GM18507 (cell line): ENCODE measurements at regions not wholly inside any gene's neighbourhood (a gene's known extent, or its start where the extent isn't known, plus 50 kb on each side); places are given as distances from the start of the nearest gene placed in this dataset.
"Not testable (repeated sequence)": the region's sequence is repeated elsewhere in the genome, so short reads cannot be mapped to it uniquely, and the experiment has no call there.

ENCODE experiments used
- DNase-seq: peaks from one replicate; pipeline ENCODE4 v3.0.0; 2011; ENCODE audit warnings: low read depth; ENCODE audit not compliant: insufficient read length; ENCODE audit errors: extremely low spot score
- FAIRE-seq: peaks from 2 replicates; lab custom pipeline; 2011; peaks lifted over from hg19 to GRCh38; lab: Jason Lieb, UNC

- FAIRE-seq, result no peak
- no peak for DNase-seq
Observed at GRCh38 chr3:69688400-69688799, 50.9 kb upstream of the MITF start.

GRCh38 chr3:69687641-69688040 lies 51.6 kb upstream of the MITF start:
- DNase-seq (no peak), FAIRE-seq (no peak)

GRCh38 chr3:69686056-69686455 lies 53.2 kb upstream of the MITF start:
- DNase-seq, result no peak
- no peak for FAIRE-seq

DNA sequence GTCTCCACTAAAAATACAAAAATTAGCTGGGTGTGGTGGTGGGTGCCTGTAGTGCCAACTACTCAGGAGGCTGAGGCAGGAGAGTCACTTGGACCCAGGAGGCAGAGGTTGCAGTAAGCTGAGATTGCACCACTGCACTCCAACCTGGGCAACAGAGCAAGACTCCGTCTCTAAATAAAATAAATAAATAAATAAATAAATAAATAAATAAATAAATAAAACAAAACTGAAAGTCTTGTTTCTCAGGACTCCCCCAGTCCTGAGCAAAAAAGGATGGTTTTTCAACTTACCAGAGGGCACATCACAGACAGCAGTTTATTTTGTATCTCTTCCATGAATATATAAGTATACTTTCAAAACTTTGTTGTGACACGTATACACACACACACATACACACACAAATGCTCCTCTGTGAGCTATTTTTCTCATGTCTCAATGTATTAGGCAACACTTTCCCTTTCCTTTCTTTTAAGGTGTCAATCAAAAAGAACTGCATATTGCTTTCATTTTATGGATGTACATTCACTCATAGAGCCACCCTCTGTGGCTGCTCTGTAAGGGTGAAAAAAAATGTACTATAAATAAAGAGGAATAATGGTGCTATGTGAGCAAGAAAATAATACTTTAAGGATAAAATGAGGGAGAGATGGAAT lies 54.8 kb upstream of the MITF start:
- FAIRE-seq (no peak), DNase-seq (no peak)

DNA sequence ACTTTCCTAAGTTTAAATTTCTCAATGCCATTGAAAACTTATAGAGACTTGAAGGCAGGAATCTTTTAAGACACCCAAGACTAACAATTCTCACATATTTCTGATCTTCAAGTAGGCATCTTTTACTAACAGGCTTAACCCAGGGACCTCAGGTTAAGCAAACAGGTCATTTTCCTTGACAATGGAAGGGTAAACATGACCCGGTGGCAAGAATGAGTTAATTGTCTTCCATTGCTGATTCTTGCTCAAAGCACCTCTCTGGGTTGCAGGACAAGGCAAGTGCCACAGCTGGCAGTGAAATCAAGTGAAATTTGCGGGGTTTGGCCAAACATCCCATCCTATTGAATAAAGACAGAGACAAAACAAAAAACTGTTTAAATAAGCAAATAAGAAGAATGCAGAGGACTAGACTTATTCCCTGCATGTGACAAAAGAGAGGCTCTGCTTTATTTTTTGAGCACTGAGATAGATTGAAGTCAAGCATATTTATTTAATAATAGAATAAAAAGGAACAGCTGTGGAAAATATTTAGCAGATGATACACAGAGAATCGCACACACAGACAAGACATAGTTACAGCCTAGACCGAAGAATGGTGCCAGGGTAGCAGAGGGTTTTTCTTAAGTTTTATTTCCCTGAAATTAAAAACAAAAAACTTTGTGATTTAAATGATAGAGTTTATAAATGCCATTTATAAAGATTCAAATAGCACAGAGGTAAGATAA lies 56.0 kb upstream of the MITF start:
- no peak for DNase-seq
- no peak for FAIRE-seq

- not testable (repeated sequence) for FAIRE-seq, DNase-seq
Observed at GRCh38 chr3:69677456-69677855, 61.8 kb upstream of the MITF start.

DNA sequence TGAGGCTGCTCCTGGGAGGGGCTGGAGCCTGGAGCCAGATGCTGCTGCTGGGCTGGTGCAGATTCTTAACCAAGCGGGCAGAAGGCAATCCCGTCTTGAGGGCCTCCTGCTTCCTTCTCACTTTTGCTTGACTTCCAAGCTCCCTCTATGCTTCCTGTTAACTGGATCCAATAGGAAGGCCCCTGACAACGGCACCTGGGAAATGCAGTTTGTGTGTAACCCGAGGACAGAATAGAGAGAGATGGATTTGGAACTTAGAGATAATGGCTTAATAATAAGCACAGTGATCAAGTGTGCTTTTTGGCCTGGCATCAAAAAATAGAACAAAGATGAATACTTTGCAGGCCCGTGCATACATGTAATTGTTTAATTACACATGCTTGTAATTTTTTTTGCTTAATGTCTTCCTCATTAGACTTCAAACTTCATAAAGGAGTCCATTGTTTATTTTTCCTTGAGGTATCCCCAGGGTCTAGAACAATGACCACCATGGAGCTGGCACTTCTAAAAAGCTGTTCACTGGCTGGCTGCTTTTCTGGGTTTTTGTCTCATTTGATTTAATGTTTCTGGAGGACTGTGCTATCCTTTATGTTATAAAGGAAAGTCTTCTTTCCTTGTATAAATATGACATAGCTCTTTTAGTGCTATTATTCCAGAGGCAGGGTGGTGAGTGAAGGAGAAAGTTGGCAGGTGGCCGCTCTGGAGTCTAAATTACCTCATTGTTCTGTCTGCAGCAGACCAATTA lies 63.3 kb upstream of the MITF start:
- DNase-seq, result no peak
- FAIRE-seq, result no peak

DNA sequence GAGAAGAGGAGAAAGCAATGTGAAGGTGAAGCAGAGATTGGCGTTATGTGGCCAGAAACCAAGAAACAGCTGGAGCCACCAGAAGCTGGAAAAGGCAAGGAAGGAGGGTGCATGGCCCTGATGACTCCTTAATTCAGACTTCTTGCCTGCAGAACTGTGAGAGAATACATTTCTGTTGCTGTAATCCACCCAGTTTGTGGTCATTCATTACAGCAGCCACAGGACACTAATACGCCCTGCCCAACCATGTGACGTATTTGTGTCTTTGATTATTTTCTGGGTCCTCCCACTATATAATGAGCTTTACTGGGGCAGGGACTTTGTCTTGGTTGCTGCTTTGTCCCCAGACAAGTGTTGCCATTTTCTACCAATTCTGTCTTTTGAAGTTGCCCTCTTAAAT lies 64.5 kb upstream of the MITF start:
- DNase-seq, result no peak
- no peak for FAIRE-seq

- DNase-seq (no peak), FAIRE-seq (peak; percentile 70)
Observed at GRCh38 chr3:69671082-69671952, 67.9 kb upstream of the MITF start.

DNA sequence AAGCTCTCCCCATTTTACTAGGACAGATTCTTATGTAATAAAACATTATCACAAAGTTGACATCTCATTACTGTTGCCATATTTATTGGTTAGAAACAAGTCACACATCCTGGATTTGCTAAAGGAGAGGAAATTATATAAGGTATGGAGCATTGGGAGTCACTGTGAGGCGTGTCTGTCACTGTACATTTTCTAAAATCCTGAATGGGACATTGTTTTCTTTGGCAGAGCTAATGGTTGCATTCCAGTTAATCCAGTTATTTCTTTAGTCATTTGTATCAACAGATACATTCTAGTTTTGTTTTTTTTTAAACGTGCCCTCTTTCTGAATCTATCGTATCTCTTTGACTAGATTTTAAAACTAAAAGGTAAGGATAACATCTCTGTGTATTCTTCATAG lies 70.2 kb upstream of the MITF start:
- FAIRE-seq (no peak), DNase-seq (no peak)

DNA sequence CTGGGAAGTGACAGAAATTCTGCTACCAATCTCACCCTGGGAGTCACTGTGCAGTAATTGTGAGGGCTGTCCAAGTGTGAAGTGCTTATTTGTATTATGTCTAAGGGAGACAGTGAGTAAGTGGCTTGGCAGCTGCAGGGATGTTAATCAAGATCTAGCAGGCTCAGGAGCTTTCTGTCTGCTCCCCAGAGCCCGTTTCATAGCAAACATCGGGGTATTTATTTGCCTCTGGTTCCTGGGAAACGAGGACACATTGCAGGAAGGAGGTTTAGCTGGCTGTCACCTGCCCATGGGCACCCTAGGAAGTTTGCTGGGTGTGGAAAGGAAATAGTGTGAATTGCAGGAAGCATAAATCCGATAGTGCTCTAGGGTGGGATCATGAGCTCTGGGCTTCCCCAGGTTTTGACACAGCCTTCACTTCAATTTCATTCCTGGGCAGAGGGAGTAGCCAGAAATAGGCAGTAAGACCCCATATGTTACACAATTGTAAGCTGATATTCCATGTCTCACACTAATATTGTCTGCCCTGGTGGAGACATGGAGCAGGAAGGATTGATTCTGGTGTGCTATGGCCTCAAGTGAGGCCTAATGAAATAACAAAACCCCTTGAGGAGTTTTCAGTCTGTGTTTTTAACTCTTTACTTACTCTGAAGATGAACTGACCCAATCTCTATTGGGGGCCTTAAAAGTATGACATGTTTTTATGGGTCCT lies 74.1 kb upstream of the MITF start:
- no peak for DNase-seq

DNA sequence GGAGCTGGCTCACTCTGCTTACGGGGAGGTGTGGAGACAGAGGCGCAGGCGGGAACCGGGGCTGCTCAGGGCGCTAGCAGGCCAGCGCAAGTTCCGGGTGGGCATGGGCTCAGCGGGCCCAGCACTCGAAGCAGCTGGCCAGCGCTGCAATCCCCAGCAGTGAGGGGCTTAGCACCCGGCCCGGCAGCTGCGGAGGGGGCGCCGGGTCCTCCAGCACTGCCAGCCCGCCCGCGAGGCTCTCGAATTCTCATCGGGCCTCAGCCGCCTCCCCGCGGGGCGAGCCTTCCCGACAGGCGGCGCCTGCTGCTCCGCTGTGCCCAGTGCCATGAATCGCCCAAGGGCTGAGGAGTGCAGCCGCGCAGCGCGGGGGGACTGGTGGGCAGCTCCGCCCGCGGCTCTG lies 78.6 kb upstream of the MITF start:
- FAIRE-seq, result no peak
- DNase-seq, result no peak

More for the DNA sequence above, 74.1 kb upstream of the MITF start:
- no peak for FAIRE-seq

DNA sequence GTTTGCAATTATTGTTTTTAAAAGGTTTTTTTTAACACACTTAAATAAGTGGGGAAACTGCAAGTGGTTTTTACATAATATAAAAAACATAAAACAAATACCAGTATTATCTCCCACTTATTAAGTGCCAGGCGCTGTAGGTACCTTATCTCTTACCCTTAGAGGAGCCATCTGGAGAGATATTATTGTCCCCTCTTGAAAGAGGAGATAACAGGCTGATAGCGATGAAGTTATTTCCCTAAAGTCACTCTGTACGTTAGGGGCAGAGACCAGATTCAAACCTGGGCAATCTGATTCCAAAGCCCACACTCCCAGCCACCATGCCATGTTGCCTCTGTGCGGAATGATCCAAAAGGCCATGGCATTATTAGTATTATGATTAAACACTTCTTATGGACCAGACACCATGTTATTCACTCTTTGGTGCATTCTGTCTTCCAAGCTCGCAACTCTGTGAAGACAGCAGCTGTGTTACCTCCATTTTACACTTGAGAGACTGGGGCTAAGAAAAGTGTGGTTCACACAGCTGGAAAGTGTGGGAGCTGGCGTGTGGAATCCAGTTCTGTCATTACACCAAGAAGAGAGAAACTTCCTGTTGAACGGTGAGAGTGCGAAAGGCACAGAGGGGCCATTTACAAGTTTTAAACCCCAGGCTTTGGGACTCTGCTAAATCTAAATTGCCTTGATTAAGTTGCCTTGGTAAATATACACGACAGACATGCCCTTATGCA lies 79.9 kb upstream of the MITF start:
- FAIRE-seq (no peak), DNase-seq (no peak)

GRCh38 chr3:69658514-69659140 lies 80.6 kb upstream of the MITF start:
- FAIRE-seq, result no peak

GRCh38 chr3:69657030-69657429 lies 82.2 kb upstream of the MITF start:
- FAIRE-seq, DNase-seq: not testable (repeated sequence)

More at GRCh38 chr3:69658514-69659140, 80.6 kb upstream of the MITF start:
- no peak for DNase-seq

- DNase-seq (no peak), FAIRE-seq (no peak)
Observed at GRCh38 chr3:69651765-69652164, 87.5 kb upstream of the MITF start.

GRCh38 chr3:69650066-69650419 lies 89.2 kb upstream of the MITF start:
- DNase-seq (no peak), FAIRE-seq (no peak)
